ENCODE measurements at regions not wholly inside any gene's neighbourhood (a gene's known extent, or its start where the extent isn't known, plus 50 kb on each side); places are given as distances from the start of the nearest gene placed in this dataset.

GRCh38 chr13:60787083-60787482 lies 390.1 kb downstream of the TDRD3 start:
- no peak for DNase-seq (ENCODE audit: low read depth)

- DNase-seq (ENCODE audit: low read depth) = no peak
These were observed 375.7 kb downstream of the TDRD3 start for GRCh38 chr13:60772726-60773125.

- DNase-seq (ENCODE audit: low read depth) = no peak
These were observed 368.8 kb downstream of the TDRD3 start for GRCh38 chr13:60765700-60766411.

GRCh38 chr13:60759499-60759898 lies 362.5 kb downstream of the TDRD3 start:
- DNase-seq (ENCODE audit: low read depth) = no peak

- DNase-seq (ENCODE audit: low read depth) = no peak
These were observed 361.6 kb downstream of the TDRD3 start for GRCh38 chr13:60758637-60759036.

GRCh38 chr13:60757501-60758215 lies 360.6 kb downstream of the TDRD3 start:
- DNase-seq (ENCODE audit: low read depth) = no peak

GRCh38 chr13:60756306-60756705 lies 359.3 kb downstream of the TDRD3 start:
- DNase-seq (ENCODE audit: low read depth) = no peak

- no peak for DNase-seq (ENCODE audit: low read depth)
These were observed 358.6 kb downstream of the TDRD3 start for GRCh38 chr13:60755380-60756163.

GRCh38 chr13:60754211-60755090 lies 357.4 kb downstream of the TDRD3 start:
- DNase-seq (ENCODE audit: low read depth) = no peak

GRCh38 chr13:60753641-60754040 lies 356.6 kb downstream of the TDRD3 start:
- no peak for DNase-seq (ENCODE audit: low read depth)

- DNase-seq (ENCODE audit: low read depth) = no peak
These were observed 348.3 kb downstream of the TDRD3 start for GRCh38 chr13:60745343-60745742.

- no peak for DNase-seq (ENCODE audit: low read depth)
These were observed 336.9 kb downstream of the TDRD3 start for GRCh38 chr13:60733933-60734332.

GRCh38 chr13:60727140-60727539 lies 330.1 kb downstream of the TDRD3 start:
- no peak for DNase-seq (ENCODE audit: low read depth)

- no peak for DNase-seq (ENCODE audit: low read depth)
These were observed 324.0 kb downstream of the TDRD3 start for GRCh38 chr13:60721063-60721462.

- DNase-seq (ENCODE audit: low read depth) = no peak
These were observed 323.6 kb downstream of the TDRD3 start for GRCh38 chr13:60720590-60720989.

GRCh38 chr13:60716313-60716712 lies 319.3 kb downstream of the TDRD3 start:
- no peak for DNase-seq (ENCODE audit: low read depth)

GRCh38 chr13:60707878-60708277 lies 310.9 kb downstream of the TDRD3 start:
- DNase-seq (ENCODE audit: low read depth) = no peak

GRCh38 chr13:60701895-60702294 lies 304.9 kb downstream of the TDRD3 start:
- DNase-seq (ENCODE audit: low read depth) = no peak

GRCh38 chr13:60700994-60701393 lies 304.0 kb downstream of the TDRD3 start:
- no peak for DNase-seq (ENCODE audit: low read depth)

GRCh38 chr13:60699636-60700035 lies 302.6 kb downstream of the TDRD3 start:
- no peak for DNase-seq (ENCODE audit: low read depth)

GRCh38 chr13:60696602-60697001 lies 299.6 kb downstream of the TDRD3 start:
- DNase-seq (ENCODE audit: low read depth) = no peak

GRCh38 chr13:60691268-60691667 lies 294.2 kb downstream of the TDRD3 start:
- DNase-seq (ENCODE audit: low read depth) = no peak
